ENCODE measurements at regions not wholly inside any gene's neighbourhood (a gene's known extent, or its start where the extent isn't known, plus 50 kb on each side); places are given as distances from the start of the nearest gene placed in this dataset.

DNA sequence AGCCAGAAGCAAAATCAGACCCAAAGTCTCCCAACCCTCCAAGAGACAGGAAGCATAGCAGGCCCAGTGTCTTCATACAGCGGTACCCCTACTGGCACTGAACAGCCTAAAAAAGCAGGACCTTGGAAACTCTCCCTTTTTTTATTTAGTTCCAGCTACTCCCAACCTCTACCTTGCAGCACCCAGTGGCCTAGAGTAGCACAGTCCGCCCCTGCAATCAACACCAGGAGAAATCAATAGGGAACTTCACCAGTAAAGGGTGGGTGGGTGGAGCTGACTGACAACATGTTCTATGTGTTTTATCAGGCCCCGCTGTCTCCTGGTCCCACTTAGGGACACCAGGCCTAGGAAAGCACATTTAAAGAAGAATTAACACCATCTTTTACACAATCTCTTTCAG is 378.5 kb upstream of the CT83 start:
- no peaks in the 10 kb centered on the region for H3K4me1 ChIP-seq (ENCODE audit: insufficient read depth, low read length, poor library complexity, severe bottlenecking)
- H3K36me3 ChIP-seq (ENCODE audit: insufficient read depth, low read length) = no peaks in the 10 kb centered on the region
- no peak overlapping the region for H3K4me2 ChIP-seq (ENCODE audit: low read length)
- no peak overlapping the region for H3K27ac ChIP-seq (ENCODE audit: low read depth, low read length, poor library complexity, severe bottlenecking)
- POLR2A ChIA-PET = no interaction called here
- H3K9me2 ChIP-seq (ENCODE audit: insufficient read depth, low read length) = no peaks in the 10 kb centered on the region
- H2AFZ ChIP-seq (ENCODE audit: low read length) = no peak overlapping the region
- CTCF ChIA-PET (ENCODE audit: unreplicated experiment) = no interaction called here
- no TSS peak for BruUV-seq (replicated peaks)
- no peaks in the 10 kb centered on the region for H3K79me2 ChIP-seq (ENCODE audit: insufficient read depth, low read depth, low read length)
- no peak for DNase-seq (ENCODE audit: low spot score)
- no peaks in the 10 kb centered on the region for H4K20me1 ChIP-seq (ENCODE audit: insufficient read depth, low read length)
- no peak for TF ChIP-seq EZH2phosphoT487 (IDR thresholded peaks at IDR 0.05; ENCODE audit: borderline replicate concordance, low read depth, low read length)
- no peak for TF ChIP-seq CTCF (conservative IDR thresholded peaks at IDR 0.05; ENCODE audit: low read length)
- no peaks in the 10 kb centered on the region for H3K9me3 ChIP-seq (ENCODE audit: low read length)
- intact Hi-C loops (cut with micrococcal nuclease; ENCODE audit: unreplicated experiment) = no loop called here
- H3K4me3 ChIP-seq (ENCODE audit: low read depth, low read length, poor library complexity, severe bottlenecking) = no peak overlapping the region

DNA sequence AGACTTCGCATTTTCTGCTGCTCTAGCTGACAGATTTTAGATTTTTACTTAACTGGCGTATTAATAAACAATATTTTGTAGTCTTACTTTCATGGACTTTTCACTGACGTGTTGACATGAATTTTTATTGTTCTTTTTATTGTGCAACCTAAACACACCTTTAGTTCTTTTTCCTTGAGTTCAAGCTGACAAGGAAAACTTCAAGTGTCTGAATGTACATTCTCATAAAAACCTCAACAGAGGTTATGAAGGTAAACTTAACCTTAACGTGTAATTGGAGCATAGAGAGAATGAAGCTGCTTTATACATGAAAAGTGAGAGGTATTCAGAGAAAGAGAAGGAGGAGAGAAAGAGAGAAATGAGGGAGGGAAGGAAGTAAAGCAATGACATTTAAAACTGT is 364.3 kb upstream of the CT83 start:
- Histone ChIP-seq H3K9me2 (ENCODE audit: insufficient read depth, low read length) (no peaks in the 10 kb centered on the region), H3K36me3 (ENCODE audit: insufficient read depth, low read length) (no peaks in the 10 kb centered on the region), H3K4me3 (ENCODE audit: low read depth, low read length, poor library complexity, severe bottlenecking) (no peak overlapping the region), H3K79me2 (ENCODE audit: insufficient read depth, low read depth, low read length) (no peaks in the 10 kb centered on the region), H2AFZ (ENCODE audit: low read length) (no peak overlapping the region), H4K20me1 (ENCODE audit: insufficient read depth, low read length) (no peaks in the 10 kb centered on the region), H3K4me2 (ENCODE audit: low read length) (no peak overlapping the region), H3K27ac (ENCODE audit: low read depth, low read length, poor library complexity, severe bottlenecking) (no peak overlapping the region), H3K4me1 (ENCODE audit: insufficient read depth, low read length, poor library complexity, severe bottlenecking) (no peaks in the 10 kb centered on the region), H3K9me3 (ENCODE audit: low read length) (no peaks in the 10 kb centered on the region)
- ChIA-PET POLR2A (no interaction called here), CTCF (ENCODE audit: unreplicated experiment) (no interaction called here)
- intact Hi-C loops (cut with micrococcal nuclease; ENCODE audit: unreplicated experiment) = no loop called here
- no TSS peak for BruUV-seq (replicated peaks)
- TF ChIP-seq EZH2phosphoT487 (IDR thresholded peaks at IDR 0.05; ENCODE audit: borderline replicate concordance, low read depth, low read length) (no peak), CTCF (conservative IDR thresholded peaks at IDR 0.05; ENCODE audit: low read length) (no peak)
- no peak for DNase-seq (ENCODE audit: low spot score)

- Histone ChIP-seq H2AFZ (ENCODE audit: low read length) (no peak overlapping the region), H3K79me2 (ENCODE audit: insufficient read depth, low read depth, low read length) (no peaks in the 10 kb centered on the region), H3K27ac (ENCODE audit: low read depth, low read length, poor library complexity, severe bottlenecking) (no peak overlapping the region), H4K20me1 (ENCODE audit: insufficient read depth, low read length) (no peaks in the 10 kb centered on the region), H3K4me1 (ENCODE audit: insufficient read depth, low read length, poor library complexity, severe bottlenecking) (no peaks in the 10 kb centered on the region), H3K9me3 (ENCODE audit: low read length) (no peaks in the 10 kb centered on the region), H3K9me2 (ENCODE audit: insufficient read depth, low read length) (no peaks in the 10 kb centered on the region), H3K36me3 (ENCODE audit: insufficient read depth, low read length) (no peaks in the 10 kb centered on the region), H3K4me3 (ENCODE audit: low read depth, low read length, poor library complexity, severe bottlenecking) (no peak overlapping the region), H3K4me2 (ENCODE audit: low read length) (no peak overlapping the region)
- ChIA-PET POLR2A (no interaction called here), CTCF (ENCODE audit: unreplicated experiment) (no interaction called here)
- BruUV-seq (replicated peaks) = no TSS peak
- DNase-seq (ENCODE audit: low spot score) = no peak
- no peak for TF ChIP-seq EZH2phosphoT487 (IDR thresholded peaks at IDR 0.05; ENCODE audit: borderline replicate concordance, low read depth, low read length)
- TF ChIP-seq CTCF (conservative IDR thresholded peaks at IDR 0.05; ENCODE audit: low read length) = no peak
- intact Hi-C loops (cut with micrococcal nuclease; ENCODE audit: unreplicated experiment) = no loop called here
These were observed 362.0 kb upstream of the CT83 start for GRCh38 chrX:116824785-116825184.
